Vagina (tissue), 2 donors: ENCODE measurements at regions not wholly inside any gene's neighbourhood (a gene's known extent, or its start where the extent isn't known, plus 50 kb on each side); places are given as distances from the start of the nearest gene placed in this dataset.

Experiments used
- DNase-seq, 2 donors: peaks; one replicate each; pipeline ENCODE4 v3.0.0-alpha.2; 2017; ENCODE audit errors: extremely low spot score in 2 of 2
- H3K27ac ChIP-seq: fragments of 200-600 bp; sonication (generic); one replicate; pipeline ENCODE4 v1.5.1; 2019
- H3K27me3 ChIP-seq: fragments of 200-600 bp; sonication (generic); one replicate; pipeline ENCODE4 v1.5.1; 2019
- H3K36me3 ChIP-seq, 2 donors: fragments of 200-600 bp; sonication (generic); one replicate each; pipeline ENCODE4 v1.5.1; 2017 to 2019
- H3K4me1 ChIP-seq: fragments of 200-600 bp; sonication (generic); one replicate; pipeline ENCODE4 v1.5.1; 2019
- H3K4me3 ChIP-seq, 2 donors: fragments of 200-600 bp; sonication (generic); 1 replicate in 1 of 2; 2 replicates in 1 of 2; pipeline ENCODE4 v1.5.1; 2016 to 2019
- H3K9me3 ChIP-seq: fragments of 200-600 bp; sonication (generic); one replicate; pipeline ENCODE4 v1.5.1; 2019
- CTCF ChIP-seq, 3 experiments: fragments of 450-650 bp in 2 of 3; fragments of 200-600 bp in 1 of 3; sonication (generic) in 1 of 3; IDR thresholded peaks; one replicate each; pipeline ENCODE4 v1.5.1; 2017 to 2019; ENCODE audit warnings: antibody characterized with exemption in 3 of 3, mild to moderate bottlenecking in 2 of 3, moderate library complexity in 2 of 3
- POLR2A ChIP-seq, 2 donors: fragments of 450-650 bp; IDR thresholded peaks; one replicate each; pipeline ENCODE4 v1.6.1; 2017; ENCODE audit warnings: antibody characterized with exemption in 2 of 2, mild to moderate bottlenecking in 2 of 2, moderate library complexity in 2 of 2
- POLR2AphosphoS5 ChIP-seq, 2 donors: sonication (generic); formaldehyde crosslinking; IDR thresholded peaks; one replicate each; pipeline ENCODE4 v1.9.0; 2017; ENCODE audit warnings: antibody characterized with exemption in 2 of 2, mild to moderate bottlenecking in 2 of 2, low read depth in 1 of 2; ENCODE audit not compliant: insufficient read depth in 1 of 2
- intact Hi-C: fragments of 100-400 bp; cut with DNase I; formaldehyde crosslinking; loops from one replicate; pipeline ENCODE4 v1.15.1; 2023

DNA sequence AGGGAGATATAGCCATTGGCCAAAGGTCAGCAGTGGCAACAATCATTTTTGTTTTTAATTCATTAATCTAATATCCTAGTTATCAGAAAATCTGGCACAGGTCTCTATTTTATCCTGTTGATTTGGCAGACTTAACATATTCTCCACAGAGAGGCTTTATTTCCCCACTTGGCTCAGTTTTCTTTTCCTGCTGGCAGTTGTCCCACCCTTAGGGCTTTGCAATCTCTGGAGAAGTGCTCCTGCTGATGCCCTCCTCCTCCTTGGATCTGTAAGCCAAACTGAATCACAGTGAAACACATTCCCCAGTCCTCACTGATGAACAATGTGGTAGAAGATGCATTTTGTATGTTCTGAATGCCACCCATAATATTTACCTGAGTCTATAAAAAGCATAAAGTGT is 889.7 kb downstream of the PDHA2 start:
- H3K9me3 ChIP-seq = no peaks in the 10 kb centered on the region
- H3K36me3 ChIP-seq = no peaks in the 10 kb centered on the region
- intact Hi-C loops = no loop called here
- no peak for DNase-seq
- no peak for TF ChIP-seq CTCF (IDR thresholded peaks at IDR 0.05)
- no peak for TF ChIP-seq POLR2A (IDR thresholded peaks at IDR 0.05)
- no peaks in the 10 kb centered on the region for H3K27me3 ChIP-seq
- H3K4me3 ChIP-seq = no peak overlapping the region
- no peak overlapping the region for H3K27ac ChIP-seq
- no peaks in the 10 kb centered on the region for H3K4me1 ChIP-seq

DNA sequence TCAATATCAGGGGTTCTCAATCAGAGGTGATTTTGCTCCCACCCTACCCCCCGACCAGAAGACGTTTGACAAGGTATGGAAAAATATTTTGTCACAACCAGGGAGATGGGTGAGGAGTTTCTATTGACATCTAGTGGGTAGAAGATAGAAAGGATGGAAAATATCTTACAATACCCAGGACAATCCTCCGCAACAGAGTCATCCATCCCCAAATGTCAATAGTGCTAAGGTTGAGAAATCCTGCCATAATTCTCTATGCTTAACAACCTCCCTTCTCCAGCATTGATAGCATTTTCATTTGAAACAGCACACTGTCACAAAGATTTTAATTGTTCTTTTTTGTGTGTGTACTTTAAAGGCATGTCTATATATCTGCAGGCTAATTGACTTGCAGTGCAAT is 890.5 kb downstream of the PDHA2 start:
- H3K27me3 ChIP-seq = no peaks in the 10 kb centered on the region
- intact Hi-C loops = no loop called here
- H3K4me3 ChIP-seq = no peak overlapping the region
- DNase-seq = no peak
- H3K9me3 ChIP-seq = no peaks in the 10 kb centered on the region
- no peak overlapping the region for H3K27ac ChIP-seq
- H3K4me1 ChIP-seq = no peaks in the 10 kb centered on the region
- TF ChIP-seq CTCF (IDR thresholded peaks at IDR 0.05) (no peak), POLR2A (IDR thresholded peaks at IDR 0.05) (no peak), POLR2AphosphoS5 (IDR thresholded peaks at IDR 0.05; ENCODE audit: insufficient read depth in 1 of 2, low read depth in 1 of 2) (no peak)
- no peaks in the 10 kb centered on the region for H3K36me3 ChIP-seq

DNA sequence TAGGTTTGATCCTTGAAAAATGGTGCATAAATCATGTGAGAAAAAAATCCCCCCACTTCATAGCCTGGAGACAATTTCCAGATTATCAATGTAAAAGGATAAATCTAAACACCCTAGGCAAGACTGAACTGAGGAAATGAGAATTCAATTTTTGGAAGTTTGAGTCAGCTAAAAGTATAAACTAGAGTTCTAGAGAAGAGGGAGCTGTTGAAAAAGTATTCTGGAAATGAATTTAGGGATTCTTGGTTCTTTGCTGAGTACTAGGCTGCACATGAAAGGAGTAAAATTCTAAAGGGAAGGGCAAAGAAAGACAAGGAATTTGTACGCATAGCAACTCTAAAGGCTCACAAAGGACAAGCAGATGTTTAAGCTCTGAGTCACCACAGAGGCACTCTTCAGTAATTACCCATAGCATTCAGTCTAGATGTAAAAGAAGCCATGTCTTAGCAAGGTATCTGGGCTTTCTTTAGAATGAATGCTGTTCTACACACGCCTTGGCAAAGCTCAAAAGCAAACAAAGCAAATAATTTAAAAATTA is 896.5 kb downstream of the PDHA2 start:
- DNase-seq = no peak
- Histone ChIP-seq H3K27ac (no peak overlapping the region), H3K4me3 (no peak overlapping the region), H3K36me3 (no peaks in the 10 kb centered on the region), H3K27me3 (no peaks in the 10 kb centered on the region), H3K4me1 (no peaks in the 10 kb centered on the region), H3K9me3 (no peaks in the 10 kb centered on the region)
- TF ChIP-seq CTCF (IDR thresholded peaks at IDR 0.05) (no peak), POLR2AphosphoS5 (IDR thresholded peaks at IDR 0.05; ENCODE audit: insufficient read depth in 1 of 2, low read depth in 1 of 2) (no peak), POLR2A (IDR thresholded peaks at IDR 0.05) (no peak)
- intact Hi-C loops = no loop called here

DNA sequence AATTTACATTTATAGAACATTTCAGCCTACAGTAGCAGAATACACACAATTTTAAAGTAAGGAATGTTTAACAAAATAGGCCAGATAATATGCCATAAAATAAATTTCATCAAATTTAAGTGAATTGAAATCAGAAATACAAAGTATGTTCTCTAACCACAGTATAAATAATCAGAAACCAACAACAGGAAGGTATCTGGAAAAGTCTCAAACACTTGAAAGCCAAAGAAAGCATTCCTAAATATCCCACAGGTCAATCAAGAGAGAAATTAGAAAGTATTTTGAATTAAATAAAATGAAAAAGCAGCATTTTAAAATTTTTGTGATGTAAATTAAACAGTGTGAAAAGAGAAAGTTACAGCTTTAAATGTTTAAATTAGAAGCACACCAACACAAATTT is 899.2 kb downstream of the PDHA2 start:
- Histone ChIP-seq H3K9me3 (no peaks in the 10 kb centered on the region), H3K27me3 (no peaks in the 10 kb centered on the region), H3K36me3 (no peaks in the 10 kb centered on the region), H3K4me1 (no peaks in the 10 kb centered on the region), H3K27ac (no peak overlapping the region), H3K4me3 (no peak overlapping the region)
- no peak for TF ChIP-seq POLR2A (IDR thresholded peaks at IDR 0.05)
- TF ChIP-seq CTCF (IDR thresholded peaks at IDR 0.05) = no peak
- TF ChIP-seq POLR2AphosphoS5 (IDR thresholded peaks at IDR 0.05; ENCODE audit: insufficient read depth in 1 of 2, low read depth in 1 of 2) = no peak
- no peak for DNase-seq
- intact Hi-C loops = no loop called here

DNA sequence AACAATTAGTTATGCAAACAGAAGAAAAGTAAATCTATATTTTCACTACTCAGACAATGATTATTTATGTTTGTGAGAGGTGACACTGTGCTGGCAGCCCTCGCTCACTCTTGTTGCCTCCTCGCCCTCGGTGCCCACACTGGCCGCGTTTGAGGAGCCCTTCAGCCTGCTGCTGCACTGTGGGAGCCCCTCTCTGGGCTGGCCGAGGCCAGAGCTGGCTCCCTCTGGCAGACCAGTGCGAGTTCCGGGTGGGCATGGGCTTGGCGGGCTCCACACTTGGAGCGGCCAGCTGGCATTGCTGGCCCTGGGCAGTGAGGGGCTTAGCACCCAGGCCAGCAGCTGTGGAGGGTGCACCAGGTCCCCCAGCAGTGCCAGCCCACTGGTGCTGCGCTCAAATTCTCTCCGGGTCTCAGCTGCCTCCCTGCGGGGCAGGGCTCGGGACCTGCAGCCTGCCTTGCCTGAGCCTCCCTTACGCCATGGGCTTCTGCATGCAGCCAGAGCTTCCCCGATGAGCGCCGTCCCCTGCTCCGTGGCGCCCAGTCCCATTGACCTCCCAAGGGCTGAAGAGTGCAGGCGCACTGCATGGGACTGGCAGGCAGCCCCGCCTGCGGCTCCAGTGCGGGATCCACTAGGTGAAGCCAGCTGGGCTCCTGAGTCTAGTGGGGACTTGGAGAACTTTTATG is 902.6 kb downstream of the PDHA2 start:
- H3K9me3 ChIP-seq = no peaks in the 10 kb centered on the region
- no peaks in the 10 kb centered on the region for H3K4me1 ChIP-seq
- TF ChIP-seq POLR2A (IDR thresholded peaks at IDR 0.05) (no peak), POLR2AphosphoS5 (IDR thresholded peaks at IDR 0.05; ENCODE audit: insufficient read depth in 1 of 2, low read depth in 1 of 2) (no peak), CTCF (IDR thresholded peaks at IDR 0.05) (no peak)
- no peaks in the 10 kb centered on the region for H3K36me3 ChIP-seq
- no peaks in the 10 kb centered on the region for H3K27me3 ChIP-seq
- no peak overlapping the region for H3K27ac ChIP-seq
- no peak overlapping the region for H3K4me3 ChIP-seq
- intact Hi-C loops = no loop called here
- no peak for DNase-seq
